ENCODE measurements at regions not wholly inside any gene's neighbourhood (a gene's known extent, or its start where the extent isn't known, plus 50 kb on each side); places are given as distances from the start of the nearest gene placed in this dataset.

- TF ChIP-seq TAF1 (IDR thresholded peaks at IDR 0.05; ENCODE audit: borderline replicate concordance, low read depth, low read length) (no peak), SIN3A (IDR thresholded peaks at IDR 0.05; ENCODE audit: low read depth, low read length) (no peak), POLR2AphosphoS5 (IDR thresholded peaks at IDR 0.05; ENCODE audit: low read length) (no peak), RAD51 (IDR thresholded peaks at IDR 0.05) (no peak), MXI1 (IDR thresholded peaks at IDR 0.05; ENCODE audit: low read depth, low read length) (no peak), NFYB (IDR thresholded peaks at IDR 0.05; ENCODE audit: insufficient read depth, low read depth, low read length) (no peak), SREBF1 (IDR thresholded peaks at IDR 0.05; ENCODE audit: low read length) (no peak), ZBTB11 (CRISPR knock-in tag; IDR thresholded peaks at IDR 0.05) (no peak), EZH2 (IDR thresholded peaks at IDR 0.05; ENCODE audit: borderline replicate concordance, control insufficient read depth, low read depth, low read length) (no peak), CBX5 (IDR thresholded peaks at IDR 0.05; ENCODE audit: low read depth) (no peak), NR2F1 (conservative IDR thresholded peaks at IDR 0.05) (no peak), BRCA1 (IDR thresholded peaks at IDR 0.05; ENCODE audit: low read depth, low read length) (no peak), MEF2B (IDR thresholded peaks at IDR 0.05; ENCODE audit: partially characterized antibody, poor library complexity, severe bottlenecking) (no peak)
- TF ChIP-seq, protein P1, sequence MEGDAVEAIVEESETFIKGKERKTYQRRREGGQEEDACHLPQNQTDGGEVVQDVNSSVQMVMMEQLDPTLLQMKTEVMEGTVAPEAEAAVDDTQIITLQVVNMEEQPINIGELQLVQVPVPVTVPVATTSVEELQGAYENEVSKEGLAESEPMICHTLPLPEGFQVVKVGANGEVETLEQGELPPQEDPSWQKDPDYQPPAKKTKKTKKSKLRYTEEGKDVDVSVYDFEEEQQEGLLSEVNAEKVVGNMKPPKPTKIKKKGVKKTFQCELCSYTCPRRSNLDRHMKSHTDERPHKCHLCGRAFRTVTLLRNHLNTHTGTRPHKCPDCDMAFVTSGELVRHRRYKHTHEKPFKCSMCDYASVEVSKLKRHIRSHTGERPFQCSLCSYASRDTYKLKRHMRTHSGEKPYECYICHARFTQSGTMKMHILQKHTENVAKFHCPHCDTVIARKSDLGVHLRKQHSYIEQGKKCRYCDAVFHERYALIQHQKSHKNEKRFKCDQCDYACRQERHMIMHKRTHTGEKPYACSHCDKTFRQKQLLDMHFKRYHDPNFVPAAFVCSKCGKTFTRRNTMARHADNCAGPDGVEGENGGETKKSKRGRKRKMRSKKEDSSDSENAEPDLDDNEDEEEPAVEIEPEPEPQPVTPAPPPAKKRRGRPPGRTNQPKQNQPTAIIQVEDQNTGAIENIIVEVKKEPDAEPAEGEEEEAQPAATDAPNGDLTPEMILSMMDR (IDR thresholded peaks at IDR 0.05 in 2 of 3, conservative IDR thresholded peaks at IDR 0.05 in 1 of 3; ENCODE audit: control insufficient read depth in 2 of 3, extremely low read depth in 1 of 3, insufficient read depth in 1 of 3, low read depth in 3 of 3, low read length in 3 of 3) = no peak
Measured at GRCh38 chr15:60184579-60184978, 180.5 kb downstream of the FOXB1 start.

Measured in GM12878 (cell line).